T-helper 17 cell (primary cell): ENCODE measurements at regions not wholly inside any gene's neighbourhood (a gene's known extent, or its start where the extent isn't known, plus 50 kb on each side); places are given as distances from the start of the nearest gene placed in this dataset.

Experiments
- ATAC-seq: fragments of 150-1000 bp; cut with Tn5 transposase; 2 replicates; pipeline ENCODE4 v1.10.0; 2021; ENCODE audit warnings: mild to moderate bottlenecking, moderate library complexity
- DNase-seq, 3 donors: peaks; one replicate each; pipeline versions ENCODE4 v3.0.0 to v3.0.0-alpha.2; 2020 to 2021
- H3K9me3 ChIP-seq: one replicate; pipeline ENCODE4 v1.7.0; 2013; ENCODE audit warnings: low read length, mild to moderate bottlenecking; ENCODE audit not compliant: control insufficient read depth, poor library complexity, severe bottlenecking
- H3K27ac Mint-ChIP-seq: one replicate; pipeline ENCODE4 v1.8.0; 2022; ENCODE audit warnings: mild to moderate bottlenecking, moderate library complexity, mixed read lengths
- H3K27me3 Mint-ChIP-seq: one replicate; pipeline ENCODE4 v1.8.0; 2022; ENCODE audit warnings: mixed read lengths
- H3K36me3 Mint-ChIP-seq: one replicate; pipeline ENCODE4 v1.8.0; 2022; ENCODE audit warnings: low read depth, mixed read lengths
- H3K4me1 Mint-ChIP-seq: one replicate; pipeline ENCODE4 v1.8.0; 2022; ENCODE audit warnings: mild to moderate bottlenecking, mixed read lengths
- H3K4me3 Mint-ChIP-seq: one replicate; pipeline ENCODE4 v1.8.0; 2022; ENCODE audit warnings: mild to moderate bottlenecking, moderate library complexity, mixed read lengths

GRCh38 chr9:103364753-103365152, 369.6 kb downstream of the CYLC2 start:
- ATAC-seq (no peak), DNase-seq (no peak)
- H3K4me1 Mint-ChIP-seq: no peaks in the 10 kb centered on the region
- H3K27me3 Mint-ChIP-seq: no peaks in the 10 kb centered on the region
- H3K9me3 ChIP-seq: peaks cover 3% of the 10 kb centered on the region
- peak overlapping the region; percentile 39 for H3K4me3 Mint-ChIP-seq
- no peak overlapping the region for H3K27ac Mint-ChIP-seq
- no peaks in the 10 kb centered on the region for H3K36me3 Mint-ChIP-seq

- ATAC-seq: no peak
- no peaks in the 10 kb centered on the region for H3K4me1 Mint-ChIP-seq
- no peak overlapping the region for H3K4me3 Mint-ChIP-seq
- no peak overlapping the region for H3K27ac Mint-ChIP-seq
- no peaks in the 10 kb centered on the region for H3K36me3 Mint-ChIP-seq
- no peaks in the 10 kb centered on the region for H3K9me3 ChIP-seq
- DNase-seq: no peak
- no peaks in the 10 kb centered on the region for H3K27me3 Mint-ChIP-seq
These were observed 376.0 kb downstream of the CYLC2 start for GRCh38 chr9:103371152-103371551.

GRCh38 chr9:103372828-103373227, 377.7 kb downstream of the CYLC2 start:
- H3K9me3 ChIP-seq: no peaks in the 10 kb centered on the region
- ATAC-seq: no peak
- no peak overlapping the region for H3K27ac Mint-ChIP-seq
- H3K4me3 Mint-ChIP-seq: no peak overlapping the region
- no peak for DNase-seq
- no peaks in the 10 kb centered on the region for H3K36me3 Mint-ChIP-seq
- H3K27me3 Mint-ChIP-seq: no peaks in the 10 kb centered on the region
- H3K4me1 Mint-ChIP-seq: no peaks in the 10 kb centered on the region

- no peaks in the 10 kb centered on the region for H3K9me3 ChIP-seq
- Mint-ChIP-seq H3K4me3 (no peak overlapping the region), H3K36me3 (no peaks in the 10 kb centered on the region), H3K27ac (no peak overlapping the region), H3K4me1 (no peaks in the 10 kb centered on the region), H3K27me3 (no peaks in the 10 kb centered on the region)
- DNase-seq (no peak), ATAC-seq (no peak)
These were observed 382.5 kb downstream of the CYLC2 start for GRCh38 chr9:103377667-103378066.

GRCh38 chr9:103397868-103398600, 402.9 kb downstream of the CYLC2 start:
- Mint-ChIP-seq H3K4me1 (no peaks in the 10 kb centered on the region), H3K27me3 (peaks cover 10% of the 10 kb centered on the region), H3K27ac (no peak overlapping the region), H3K36me3 (no peaks in the 10 kb centered on the region), H3K4me3 (no peak overlapping the region)
- no peaks in the 10 kb centered on the region for H3K9me3 ChIP-seq
- DNase-seq (no peak), ATAC-seq (peak; percentile 50)

- H3K4me3 Mint-ChIP-seq: no peak overlapping the region
- peaks cover 10% of the 10 kb centered on the region for H3K27me3 Mint-ChIP-seq
- H3K4me1 Mint-ChIP-seq: no peaks in the 10 kb centered on the region
- ATAC-seq: no peak
- no peaks in the 10 kb centered on the region for H3K36me3 Mint-ChIP-seq
- no peaks in the 10 kb centered on the region for H3K9me3 ChIP-seq
- no peak for DNase-seq
- H3K27ac Mint-ChIP-seq: no peak overlapping the region
These were observed 404.4 kb downstream of the CYLC2 start for GRCh38 chr9:103399535-103399934.

GRCh38 chr9:103407260-103407659, 412.1 kb downstream of the CYLC2 start:
- Mint-ChIP-seq H3K4me1 (peaks cover 2% of the 10 kb centered on the region), H3K27ac (no peak overlapping the region), H3K36me3 (no peaks in the 10 kb centered on the region), H3K27me3 (no peaks in the 10 kb centered on the region), H3K4me3 (no peak overlapping the region)
- H3K9me3 ChIP-seq: no peaks in the 10 kb centered on the region
- no peak for ATAC-seq
- no peak for DNase-seq

GRCh38 chr9:103410059-103410458, 414.9 kb downstream of the CYLC2 start:
- Mint-ChIP-seq H3K36me3 (no peaks in the 10 kb centered on the region), H3K27ac (no peak overlapping the region), H3K4me3 (no peak overlapping the region), H3K4me1 (peaks cover 2% of the 10 kb centered on the region), H3K27me3 (no peaks in the 10 kb centered on the region)
- ATAC-seq: no peak
- no peak for DNase-seq
- H3K9me3 ChIP-seq: no peaks in the 10 kb centered on the region

- Mint-ChIP-seq H3K27ac (no peak overlapping the region), H3K4me3 (no peak overlapping the region), H3K4me1 (no peaks in the 10 kb centered on the region), H3K27me3 (no peaks in the 10 kb centered on the region), H3K36me3 (no peaks in the 10 kb centered on the region)
- peaks cover 4% of the 10 kb centered on the region for H3K9me3 ChIP-seq
- DNase-seq (no peak), ATAC-seq (no peak)
These were observed 432.6 kb downstream of the CYLC2 start for GRCh38 chr9:103427696-103428095.

- DNase-seq: no peak
- no peak overlapping the region for H3K27ac Mint-ChIP-seq
- no peak for ATAC-seq
These were observed 435.3 kb downstream of the CYLC2 start for GRCh38 chr9:103430469-103430868.

GRCh38 chr9:103431809-103432208, 436.7 kb downstream of the CYLC2 start:
- peaks cover 4% of the 10 kb centered on the region for H3K9me3 ChIP-seq
- ATAC-seq (no peak), DNase-seq (no peak)
- Mint-ChIP-seq H3K4me3 (no peak overlapping the region), H3K4me1 (no peaks in the 10 kb centered on the region), H3K27me3 (no peaks in the 10 kb centered on the region), H3K36me3 (no peaks in the 10 kb centered on the region), H3K27ac (no peak overlapping the region)

More at GRCh38 chr9:103430469-103430868, 435.3 kb downstream of the CYLC2 start:
- H3K36me3 Mint-ChIP-seq: no peaks in the 10 kb centered on the region
- H3K4me1 Mint-ChIP-seq: no peaks in the 10 kb centered on the region
- no peaks in the 10 kb centered on the region for H3K27me3 Mint-ChIP-seq
- H3K9me3 ChIP-seq: peaks cover 4% of the 10 kb centered on the region
- no peak overlapping the region for H3K4me3 Mint-ChIP-seq

GRCh38 chr9:103444176-103444575, 449.0 kb downstream of the CYLC2 start:
- Mint-ChIP-seq H3K36me3 (no peaks in the 10 kb centered on the region), H3K27me3 (no peaks in the 10 kb centered on the region), H3K4me1 (no peaks in the 10 kb centered on the region), H3K4me3 (no peak overlapping the region), H3K27ac (no peak overlapping the region)
- no peaks in the 10 kb centered on the region for H3K9me3 ChIP-seq
- DNase-seq: no peak
- ATAC-seq: no peak

- Mint-ChIP-seq H3K4me3 (no peak overlapping the region), H3K27ac (no peak overlapping the region), H3K4me1 (no peaks in the 10 kb centered on the region), H3K36me3 (no peaks in the 10 kb centered on the region), H3K27me3 (no peaks in the 10 kb centered on the region)
- DNase-seq: no peak
- ATAC-seq: no peak
- no peaks in the 10 kb centered on the region for H3K9me3 ChIP-seq
These were observed 463.7 kb downstream of the CYLC2 start for GRCh38 chr9:103458826-103459225.

GRCh38 chr9:103471241-103471640, 476.1 kb downstream of the CYLC2 start:
- peaks cover 1% of the 10 kb centered on the region for H3K9me3 ChIP-seq

More at GRCh38 chr9:103471241-103471640, 476.1 kb downstream of the CYLC2 start:
- ATAC-seq: no peak
- Mint-ChIP-seq H3K27me3 (no peaks in the 10 kb centered on the region), H3K4me3 (no peak overlapping the region), H3K27ac (no peak overlapping the region), H3K4me1 (no peaks in the 10 kb centered on the region), H3K36me3 (no peaks in the 10 kb centered on the region)
- no peak for DNase-seq
